HG03571 (cell line): ENCODE measurements at regions not wholly inside any gene's neighbourhood (a gene's known extent, or its start where the extent isn't known, plus 50 kb on each side); places are given as distances from the start of the nearest gene placed in this dataset.

Experiments
- ATAC-seq: cut with Tn5 transposase; IDR thresholded peaks from one replicate; pipeline ENCODE4 v1.9.1; 2021; ENCODE audit not compliant: unreplicated experiment

DNA sequence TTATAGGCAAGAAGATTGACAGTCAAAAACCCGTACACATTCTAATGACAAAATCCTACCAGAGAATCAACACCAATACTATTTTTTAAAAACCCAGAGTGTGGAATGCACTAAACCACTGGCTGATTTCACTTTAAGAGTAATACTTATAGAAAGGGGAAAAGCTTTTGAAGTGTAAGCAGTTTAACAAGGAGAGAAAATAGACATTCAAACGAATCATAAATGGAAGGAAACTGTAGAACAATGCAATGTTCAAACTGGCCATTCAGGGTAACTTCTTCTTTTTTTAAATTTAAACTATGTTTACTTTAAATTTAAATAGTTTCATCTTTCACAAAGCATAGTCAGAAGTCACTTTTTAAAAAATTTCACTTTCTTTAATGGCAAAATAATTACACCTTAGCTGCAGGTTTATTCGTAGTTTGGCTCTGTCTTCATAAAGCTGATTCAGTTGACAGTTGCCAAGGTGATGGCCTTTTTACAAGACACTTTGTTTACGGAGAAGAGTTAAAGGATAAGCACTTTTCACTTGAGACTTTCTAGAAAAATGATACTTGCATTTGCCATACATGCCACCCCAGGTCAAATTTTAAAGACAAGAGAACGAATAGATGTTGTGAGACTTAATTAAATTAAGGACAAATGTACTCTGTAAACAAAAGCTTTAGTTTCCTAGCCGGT, 82.4 kb upstream of the KLF3 start:
- ATAC-seq, result no peak

DNA sequence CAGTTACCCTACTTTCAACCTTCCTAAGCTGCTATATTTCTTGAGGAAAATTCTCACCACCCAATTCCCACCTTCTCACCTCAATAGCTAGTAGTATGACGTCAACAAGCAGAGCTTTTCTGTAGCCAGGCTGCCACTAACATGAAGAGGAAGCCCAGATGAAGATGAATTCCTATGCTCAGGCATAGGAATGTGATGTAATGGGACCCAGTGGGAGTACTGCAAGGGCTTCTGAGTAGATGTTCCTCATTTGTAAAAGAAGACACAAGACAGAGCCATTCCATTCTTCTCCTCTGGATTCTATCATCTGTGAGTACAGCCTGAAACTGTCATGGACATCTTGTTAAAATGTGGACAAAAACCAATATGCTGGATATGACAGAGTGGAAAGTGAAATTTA, 81.6 kb upstream of the KLF3 start:
- ATAC-seq, result no peak

DNA sequence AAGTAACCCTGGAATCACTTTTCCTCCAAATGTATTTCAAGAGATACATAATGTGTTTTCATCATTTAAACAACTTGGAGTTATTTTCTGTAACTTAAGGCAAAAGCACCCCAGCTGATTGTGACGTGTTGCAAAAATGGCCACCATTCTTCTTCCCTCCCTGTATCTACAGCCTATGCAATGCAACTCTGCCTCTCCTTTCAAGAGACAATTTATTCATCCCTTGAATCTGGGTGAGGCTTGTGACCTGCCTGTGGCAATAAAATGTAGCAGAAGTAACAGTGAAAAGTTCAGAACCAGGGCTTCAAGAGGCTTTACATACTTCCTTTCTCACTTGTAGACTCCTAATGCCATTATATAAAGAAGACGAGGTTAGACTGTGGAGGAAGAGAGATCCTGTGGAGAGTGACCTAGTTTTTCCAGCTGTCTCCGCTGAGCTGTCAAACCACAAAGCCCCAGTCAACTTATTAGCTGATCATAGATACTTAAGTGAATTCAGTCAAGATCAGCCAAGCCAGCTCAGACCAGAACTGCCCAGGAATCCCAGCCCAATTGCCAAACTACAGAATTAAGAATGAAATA, 81.0 kb upstream of the KLF3 start:
- ATAC-seq, result no peak

DNA sequence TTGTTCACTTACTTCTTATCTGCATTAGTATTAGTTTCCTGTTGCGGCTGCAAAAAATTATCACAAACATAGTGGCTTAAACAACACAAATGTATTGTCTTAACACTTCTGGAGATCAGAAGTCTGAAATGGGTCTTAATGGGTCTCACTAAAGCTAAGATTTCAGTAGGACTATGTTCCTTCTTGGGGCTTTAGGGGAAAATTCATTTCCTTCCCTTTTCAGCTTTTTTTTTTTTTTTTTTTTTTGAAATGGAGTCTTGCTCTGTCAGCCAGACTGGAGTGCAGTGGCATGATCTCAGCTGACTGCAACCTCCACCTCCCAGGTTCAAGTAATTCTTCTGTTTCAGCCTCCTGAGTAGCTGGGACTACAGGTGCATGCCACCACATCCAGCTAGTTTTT, 78.1 kb upstream of the KLF3 start:
- ATAC-seq, result no peak

DNA sequence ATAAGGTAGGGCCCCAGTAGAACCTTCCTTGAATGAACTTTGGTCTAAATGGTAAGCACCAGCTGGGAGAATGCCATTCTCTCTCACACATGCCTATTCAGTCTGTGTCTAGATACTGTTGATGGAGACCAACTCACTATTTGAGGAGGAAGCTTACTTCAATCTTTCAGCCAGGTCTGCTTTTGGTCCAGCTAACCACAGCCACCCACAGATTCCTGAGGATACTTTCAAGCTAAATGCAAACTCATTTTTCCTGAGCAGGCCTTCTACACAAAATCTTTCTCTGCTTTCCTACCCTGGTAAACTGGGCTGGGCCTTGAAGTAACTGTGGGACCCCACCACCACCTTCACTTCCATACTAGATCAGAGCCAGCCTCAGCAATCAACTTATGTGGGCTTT, 76.9 kb upstream of the KLF3 start:
- ATAC-seq, result no peak

DNA sequence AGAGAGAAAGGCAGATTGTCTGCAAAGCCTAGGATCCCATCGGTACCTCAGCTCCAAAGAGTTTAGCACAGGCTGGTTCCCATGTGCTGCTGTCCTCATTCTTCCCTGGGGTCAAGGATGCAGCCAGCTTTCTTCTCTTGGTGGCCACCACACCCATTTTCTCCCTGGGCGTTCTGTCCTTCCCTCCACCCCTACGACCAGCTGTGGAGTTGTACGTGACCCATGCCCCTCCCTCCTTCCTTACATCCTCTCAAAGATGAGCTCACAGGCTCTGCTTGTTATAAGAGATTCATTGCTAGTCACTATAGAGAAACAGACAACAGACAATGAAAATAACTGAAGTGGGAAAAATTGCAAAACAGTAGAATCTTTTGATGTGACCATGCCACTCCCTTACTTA, 74.0 kb upstream of the KLF3 start:
- ATAC-seq, result no peak

DNA sequence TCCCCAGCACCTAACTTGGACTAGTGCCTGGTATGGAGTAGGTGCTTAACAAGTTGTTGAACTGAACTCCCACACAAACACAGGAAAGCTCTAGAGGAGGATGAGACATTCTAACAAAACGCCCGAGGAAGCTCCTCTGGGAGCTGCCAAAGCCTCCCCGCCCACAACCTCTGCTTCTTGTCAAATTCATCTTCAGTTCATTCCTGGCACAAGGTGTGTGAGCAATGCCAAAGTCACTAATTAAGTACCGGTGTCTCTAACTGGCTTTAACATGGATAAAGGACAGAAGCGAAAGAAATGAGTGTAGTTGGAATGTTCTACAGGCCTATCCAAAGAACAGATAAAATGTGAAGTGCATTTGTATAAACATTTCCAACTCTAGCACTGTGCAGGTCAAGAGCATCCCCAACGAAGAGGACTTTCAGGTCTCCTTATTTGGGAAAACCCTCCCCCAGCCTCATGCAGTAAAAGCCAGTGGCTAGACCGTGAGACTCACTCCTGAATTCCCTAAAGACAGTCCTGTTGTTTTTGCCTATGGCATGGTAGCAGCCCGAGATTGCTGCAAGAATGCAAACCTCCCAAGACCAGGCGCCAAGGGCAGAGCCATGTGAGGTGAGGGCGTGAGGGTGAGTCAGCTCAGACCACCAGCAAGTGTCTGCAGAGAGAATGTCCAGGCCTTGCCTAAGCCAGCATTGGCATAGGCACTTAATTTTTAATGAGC, 72.2 kb upstream of the KLF3 start:
- no peak for ATAC-seq

DNA sequence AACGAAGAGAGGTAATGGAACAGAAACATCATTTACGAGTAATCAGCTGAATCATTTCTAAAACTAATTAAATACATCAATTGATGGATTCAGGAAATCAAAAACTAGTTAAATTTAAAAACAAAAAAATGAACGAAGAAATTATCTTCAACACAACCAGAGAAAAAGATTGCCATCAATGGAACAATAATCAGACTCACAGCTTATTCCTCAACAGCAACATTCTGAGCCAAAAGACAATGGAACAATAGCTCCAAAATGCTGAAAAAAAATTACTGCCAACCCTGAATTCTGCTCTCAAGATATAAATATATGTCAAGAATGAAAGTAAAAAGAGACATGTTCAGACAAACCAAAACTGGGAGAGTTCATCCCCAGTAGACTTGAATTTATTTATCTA, 65.5 kb upstream of the KLF3 start:
- no peak for ATAC-seq

DNA sequence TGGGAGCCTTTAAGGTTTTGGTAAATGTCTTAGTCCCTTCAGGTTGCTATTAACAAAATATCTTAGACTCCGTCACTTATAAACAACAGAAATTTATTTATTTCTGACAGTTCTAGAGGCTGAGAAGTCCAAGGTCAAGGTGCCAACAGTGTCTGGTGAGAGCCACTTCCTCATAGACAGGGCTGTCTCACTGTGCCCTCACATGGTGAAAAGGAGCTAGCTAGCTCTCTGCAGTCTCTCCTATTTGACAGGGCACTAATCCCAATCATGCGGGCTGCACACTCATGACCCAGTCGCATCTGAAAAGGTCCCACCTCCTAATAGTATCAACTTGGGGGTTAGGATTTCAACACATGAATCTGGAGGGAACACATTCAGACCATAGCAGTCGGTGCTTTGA, 63.4 kb upstream of the KLF3 start:
- no peak for ATAC-seq

DNA sequence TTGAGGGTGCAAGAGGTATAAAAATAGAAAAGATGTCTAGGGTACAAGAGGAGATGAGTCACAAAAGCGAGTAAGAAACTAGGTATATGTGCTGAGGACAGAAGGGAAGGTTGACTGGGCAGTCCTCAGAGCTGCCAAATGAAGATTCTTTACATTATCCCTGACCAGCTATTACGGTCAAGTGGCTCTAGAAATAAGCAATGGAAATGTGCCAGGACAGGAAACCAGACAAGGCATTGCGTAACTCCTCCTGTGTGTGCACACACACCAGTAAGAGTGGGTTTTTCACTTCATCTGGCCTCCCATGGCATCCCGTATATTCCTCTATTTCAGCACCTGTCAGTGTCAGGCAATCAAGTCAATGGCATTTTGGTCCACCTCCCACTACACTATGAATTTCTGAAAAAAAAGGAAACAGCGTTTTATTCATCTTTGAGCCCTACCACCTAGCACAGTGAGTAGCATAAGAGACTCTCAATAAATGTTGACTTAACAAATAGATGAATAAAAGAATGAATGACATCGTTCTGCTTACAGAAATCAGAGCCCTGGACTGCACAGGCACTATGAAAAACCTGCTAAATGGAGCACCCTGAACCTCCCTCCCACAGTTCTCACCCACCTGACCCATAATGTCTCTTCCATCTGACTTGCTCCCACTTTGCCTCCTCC, 62.6 kb upstream of the KLF3 start:
- ATAC-seq, result no peak

DNA sequence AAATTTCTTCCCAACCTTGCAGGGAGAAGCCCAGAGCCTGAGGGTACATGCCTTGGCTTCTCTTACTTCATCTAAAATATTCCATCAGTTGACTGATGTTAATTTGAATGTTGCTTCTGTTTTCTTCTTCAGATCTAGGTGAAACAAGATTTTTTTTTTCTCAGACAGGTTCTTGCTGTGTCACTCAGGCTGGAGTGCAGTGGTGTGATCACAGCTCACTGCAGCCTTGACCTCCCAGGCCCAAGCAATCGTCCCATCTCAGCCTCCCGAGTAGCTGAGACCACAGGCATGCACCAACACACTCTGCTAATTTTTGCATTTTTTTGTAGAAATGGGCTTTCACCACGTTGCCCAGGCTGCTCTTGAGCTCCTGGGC, 62.1 kb upstream of the KLF3 start:
- ATAC-seq, result no peak

DNA sequence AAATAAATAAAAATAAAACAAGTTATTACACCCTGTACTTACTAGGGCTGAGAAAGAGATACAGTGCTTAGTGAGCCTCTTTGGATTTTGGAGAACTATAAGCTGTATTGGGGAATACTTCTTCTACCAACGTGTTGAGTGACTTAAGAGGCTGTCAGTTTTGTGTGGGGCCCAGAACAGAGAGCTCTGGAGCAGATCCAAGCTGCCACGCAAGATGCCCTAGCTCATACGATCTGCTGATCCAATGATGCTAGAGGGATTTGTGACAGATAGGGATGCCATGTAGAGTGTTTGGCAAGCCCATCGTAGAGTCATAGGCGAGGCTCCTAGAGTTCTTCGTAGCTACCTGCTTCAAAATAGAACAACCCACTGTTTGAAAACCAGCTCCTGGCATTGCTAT, 60.3 kb upstream of the KLF3 start:
- no peak for ATAC-seq

DNA sequence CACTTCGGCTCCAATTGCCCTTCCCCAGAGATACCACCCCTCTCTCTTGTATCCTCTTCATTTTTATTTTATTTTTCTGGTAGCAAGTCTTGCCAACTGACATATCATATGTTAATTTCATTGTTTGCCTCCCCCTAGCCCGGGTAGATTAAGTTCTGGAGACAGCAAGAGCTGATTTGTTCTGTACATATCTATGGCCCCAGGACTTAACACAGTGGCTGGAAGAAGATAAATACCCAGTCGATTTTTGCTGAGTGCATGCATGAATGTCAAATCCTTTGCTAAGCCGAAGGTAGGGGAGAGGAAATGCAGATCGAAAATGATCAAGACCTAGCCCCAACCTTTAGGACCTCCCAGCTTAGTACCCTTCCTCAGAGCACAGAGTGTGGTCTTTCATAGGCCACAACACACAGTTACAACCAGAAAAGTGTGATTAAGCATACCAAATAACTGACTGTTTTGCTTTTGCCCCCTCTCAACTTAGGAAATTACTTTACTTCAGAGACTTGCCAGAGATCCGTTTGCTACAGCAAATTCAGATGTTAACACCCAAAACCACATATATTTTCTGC, 58.7 kb upstream of the KLF3 start:
- no peak for ATAC-seq

DNA sequence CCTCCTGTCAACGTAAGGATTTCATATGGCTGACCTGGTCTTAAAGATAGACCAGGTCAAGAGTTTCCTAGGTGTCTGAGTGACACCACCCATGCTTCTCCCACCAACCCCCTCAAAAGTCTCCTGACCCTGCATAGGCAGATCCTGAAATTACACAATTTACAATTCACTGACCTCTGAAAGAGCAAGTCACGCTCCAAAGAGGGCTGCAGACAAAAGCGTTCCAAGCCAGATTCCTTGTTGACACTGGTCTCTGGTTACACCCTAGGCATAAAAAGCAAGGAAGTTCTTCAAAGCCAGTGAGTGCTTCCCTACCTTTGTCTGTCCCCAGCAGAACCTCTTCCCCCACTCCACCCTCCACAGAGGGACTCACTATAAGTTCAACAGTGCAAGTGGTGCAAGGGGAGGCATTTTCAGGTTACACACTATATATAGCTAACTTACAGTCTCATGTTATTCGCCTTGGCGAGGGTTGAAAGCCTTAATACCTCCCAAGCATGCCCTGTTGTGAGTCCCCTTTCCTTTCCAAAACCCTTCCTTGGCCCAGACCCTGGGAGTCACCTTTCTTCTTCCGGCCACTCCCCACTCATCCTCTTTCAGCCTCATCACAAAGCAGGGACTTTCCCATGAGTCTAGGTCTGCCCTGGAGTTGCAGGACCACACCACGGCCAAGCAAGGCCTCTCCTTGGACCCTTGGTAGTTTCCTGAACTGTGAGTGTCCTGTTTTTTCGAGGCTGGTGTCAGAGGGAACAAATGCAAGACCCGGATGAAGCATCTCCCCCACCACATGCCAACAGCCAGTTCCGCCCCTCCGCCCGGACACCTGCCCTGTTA, 58.0 kb upstream of the KLF3 start:
- ATAC-seq, result no peak

DNA sequence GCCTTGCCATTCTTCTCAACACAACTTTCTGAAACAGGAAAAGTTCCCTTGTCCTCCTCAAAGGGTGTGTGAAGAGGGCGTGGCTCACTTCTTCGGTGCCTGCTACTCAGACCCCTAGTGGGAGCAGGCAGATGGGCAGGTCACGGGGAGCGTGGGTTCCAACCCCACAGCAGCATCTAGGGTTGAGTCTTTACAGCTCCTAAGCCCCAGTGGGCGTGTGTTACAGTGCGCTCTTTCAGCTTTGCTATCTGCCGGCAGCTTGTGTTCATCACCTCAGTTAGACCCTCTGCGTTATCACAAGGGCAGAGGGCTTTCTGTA, 57.5 kb upstream of the KLF3 start:
- no peak for ATAC-seq

DNA sequence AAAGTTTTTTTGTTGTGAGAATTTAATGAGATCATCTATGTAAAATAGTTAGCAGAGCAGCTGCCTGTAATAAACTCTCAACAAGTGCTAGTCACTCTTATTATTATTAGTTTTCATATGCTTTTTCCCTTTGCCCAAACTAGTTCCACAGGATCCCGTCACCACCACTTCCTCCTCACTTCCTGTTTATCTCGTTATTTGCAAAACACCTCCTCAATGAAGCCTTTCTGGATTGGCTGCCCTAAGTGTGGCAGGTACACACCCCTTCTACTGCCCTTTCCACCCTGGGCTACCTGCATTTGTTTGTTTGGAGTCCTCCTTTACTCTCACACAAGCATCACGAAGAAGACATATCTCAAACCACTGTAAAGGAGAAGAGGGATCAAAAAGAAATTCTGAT, 54.4 kb upstream of the KLF3 start:
- ATAC-seq, result no peak

DNA sequence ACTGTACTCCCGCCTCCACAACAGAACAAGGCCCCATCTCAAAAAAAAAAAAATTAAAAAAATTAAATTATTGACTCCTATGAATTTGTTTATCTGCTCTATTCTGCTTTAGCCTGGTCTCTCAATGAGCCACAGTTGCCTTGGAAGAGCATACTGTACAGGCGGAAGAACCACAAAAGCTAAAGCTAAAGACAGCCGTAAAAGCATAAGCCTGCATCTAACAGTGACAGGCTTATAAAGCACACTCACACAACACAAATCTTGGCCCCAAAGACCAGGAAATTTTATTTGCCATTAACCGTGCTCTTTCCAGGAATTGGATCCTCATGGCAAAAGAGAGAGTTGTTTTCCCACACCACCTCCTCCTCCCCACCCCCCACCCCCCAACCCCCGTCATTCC, 53.5 kb upstream of the KLF3 start:
- ATAC-seq, result no peak

DNA sequence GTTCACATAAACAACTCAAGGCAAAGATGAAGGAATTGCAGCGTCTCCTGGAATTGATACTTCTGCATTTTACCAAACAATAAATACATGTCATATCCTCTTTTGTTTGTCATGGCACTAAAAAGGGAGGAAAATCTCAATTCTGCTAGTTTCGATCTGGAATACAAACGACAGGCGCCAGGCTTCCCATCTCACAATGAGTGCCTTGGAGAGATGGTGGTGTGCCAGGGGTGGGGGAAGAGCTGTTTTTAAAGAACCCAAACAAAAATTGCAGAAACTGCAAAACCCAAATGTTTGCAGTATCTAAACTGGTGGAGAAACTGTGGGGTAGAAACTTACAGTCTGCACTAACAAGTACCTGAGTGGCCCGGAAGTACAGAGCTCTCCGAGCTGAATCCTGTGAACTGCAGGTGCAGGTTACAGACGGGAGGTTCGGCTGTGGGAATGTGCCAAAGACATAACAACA, 53.0 kb upstream of the KLF3 start:
- no peak for ATAC-seq

DNA sequence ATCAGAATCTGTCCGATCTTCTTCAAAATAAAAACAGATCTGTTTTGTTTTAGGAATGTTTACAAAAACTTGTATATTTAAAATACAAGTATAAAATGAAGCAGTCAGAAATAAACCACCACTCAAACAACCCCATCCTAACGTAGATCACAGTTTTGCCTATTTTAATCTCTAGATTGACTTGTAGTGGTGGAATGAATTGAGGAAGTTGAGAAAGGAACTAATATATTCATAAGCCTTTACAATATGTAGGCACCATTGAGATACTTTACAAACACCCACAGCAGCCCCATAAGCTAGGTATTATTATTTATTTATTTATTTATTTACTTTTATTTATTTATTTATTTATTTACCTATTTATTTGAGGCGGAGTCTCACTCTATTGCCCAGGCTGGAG, 52.3 kb upstream of the KLF3 start:
- no peak for ATAC-seq

DNA sequence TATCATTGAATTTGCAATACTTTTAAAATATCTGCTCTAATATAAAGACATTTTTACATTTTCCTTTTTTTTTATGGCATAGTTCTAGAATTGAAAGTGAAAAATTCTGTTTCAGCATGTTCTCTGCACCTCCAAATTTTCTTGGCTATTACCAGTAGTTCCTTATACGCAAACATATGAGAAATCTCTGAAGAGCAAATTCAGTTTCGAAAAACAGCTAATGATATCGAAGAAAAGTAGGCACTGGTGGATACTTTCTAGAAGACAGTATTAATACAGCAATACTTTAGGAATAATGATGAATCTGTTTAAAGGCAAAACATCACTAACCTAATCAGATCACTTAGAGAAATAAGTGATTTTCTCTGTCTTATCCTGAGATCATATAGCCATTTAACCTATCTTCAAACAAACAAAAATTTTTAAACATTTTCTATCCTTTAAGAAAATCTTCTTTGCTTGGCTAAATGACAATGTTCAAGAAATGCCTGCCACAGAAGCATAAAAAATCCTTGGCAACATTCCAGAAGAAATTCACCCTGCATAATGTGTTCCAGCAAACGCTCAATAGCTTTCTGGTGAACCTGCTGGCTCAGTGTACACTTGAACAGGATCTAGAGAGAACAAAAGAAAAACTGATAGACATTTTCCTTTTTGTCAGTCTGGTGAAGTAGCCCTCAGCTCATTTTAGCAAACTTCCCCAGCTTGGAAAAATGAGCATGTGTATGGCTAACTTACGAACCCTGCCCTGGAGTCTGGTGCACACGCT, 51.2 kb upstream of the KLF3 start:
- ATAC-seq, result no peak
